ENCODE measurements at regions not wholly inside any gene's neighbourhood (a gene's known extent, or its start where the extent isn't known, plus 50 kb on each side); places are given as distances from the start of the nearest gene placed in this dataset.

DNA sequence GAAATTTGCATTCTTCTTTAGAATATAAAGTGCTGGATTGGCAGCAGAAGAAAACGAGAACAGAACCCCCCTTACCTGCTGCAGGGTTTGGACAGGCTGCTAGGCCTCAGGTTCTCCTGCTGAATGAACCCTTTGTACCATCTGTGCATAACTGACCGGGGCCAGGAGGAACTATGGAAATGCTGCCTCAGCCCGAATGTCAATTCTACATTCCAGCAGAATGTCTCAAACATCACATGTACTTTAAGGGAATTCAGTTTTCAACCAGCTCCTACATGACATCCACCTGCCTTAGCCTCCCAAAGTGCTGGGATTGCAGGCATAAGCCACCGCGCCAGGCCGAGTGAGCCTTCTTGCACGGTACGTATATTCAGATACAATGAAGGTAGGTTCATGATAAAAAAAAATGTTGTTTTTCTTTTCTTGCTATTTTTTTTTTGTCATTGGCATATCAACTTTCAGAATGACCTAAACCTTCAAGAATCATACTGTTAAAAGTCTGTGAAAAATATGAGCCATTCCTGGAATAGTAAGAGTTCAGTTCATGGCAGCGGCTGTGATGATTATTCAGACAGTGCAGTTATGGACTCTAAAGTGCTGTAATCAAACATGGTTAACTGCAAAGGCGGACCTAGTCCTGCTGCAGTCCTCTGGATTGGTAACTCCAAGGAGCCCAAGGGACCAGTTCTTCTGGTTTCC, 84.4 kb upstream of the TNS3 start:
- Histone ChIP-seq H3K36me3 (ENCODE audit: control insufficient read depth, insufficient read depth, low read length) (no peaks in the 10 kb centered on the region), H3K4me1 (ENCODE audit: control insufficient read depth, insufficient read depth, low read length) (peaks cover 3% of the 10 kb centered on the region), H3K9me3 (ENCODE audit: control insufficient read depth, low read length) (no peaks in the 10 kb centered on the region), H3K4me3 (ENCODE audit: insufficient read depth, low read depth, low read length) (no peak overlapping the region), H3K27me3 (ENCODE audit: control insufficient read depth, insufficient read depth, low read length, poor library complexity, severe bottlenecking) (no peaks in the 10 kb centered on the region), H3K27ac (ENCODE audit: insufficient read depth, low read depth, low read length, poor library complexity, severe bottlenecking) (no peak overlapping the region)
- 83 to 85% methylated on average over 10 of the region's 10 CpGs for WGBS, 2 experiments

DNA sequence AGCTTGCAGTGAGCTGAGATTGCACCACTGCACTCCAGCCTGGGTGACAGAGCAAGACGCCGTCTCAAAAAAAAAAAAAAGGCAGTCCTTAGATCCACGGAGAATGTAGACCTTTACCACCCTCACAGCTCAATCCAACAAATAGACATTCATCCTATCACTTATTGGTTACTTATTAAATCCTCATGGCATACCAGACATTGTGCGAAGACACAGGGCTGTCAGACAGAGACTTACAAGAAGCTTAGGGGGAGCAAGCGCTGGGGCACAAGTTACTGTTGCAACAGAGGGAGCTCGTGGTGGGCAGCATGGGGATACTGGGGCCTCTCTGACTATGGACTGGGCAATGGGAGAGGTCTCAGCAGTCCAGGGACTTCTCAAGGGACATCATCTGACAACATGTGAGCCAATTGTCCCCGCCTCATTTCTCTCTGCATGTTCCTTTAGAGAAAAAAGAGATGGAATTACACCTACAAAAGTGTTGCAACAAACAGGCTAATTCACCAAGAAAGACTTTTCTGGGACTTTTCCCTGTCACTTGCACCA, 82.8 kb upstream of the TNS3 start:
- Histone ChIP-seq H3K4me1 (ENCODE audit: control insufficient read depth, insufficient read depth, low read length) (peaks cover 7% of the 10 kb centered on the region), H3K36me3 (ENCODE audit: control insufficient read depth, insufficient read depth, low read length) (no peaks in the 10 kb centered on the region), H3K9me3 (ENCODE audit: control insufficient read depth, low read length) (no peaks in the 10 kb centered on the region), H3K4me3 (ENCODE audit: insufficient read depth, low read depth, low read length) (no peak overlapping the region), H3K27ac (ENCODE audit: insufficient read depth, low read depth, low read length, poor library complexity, severe bottlenecking) (no peak overlapping the region), H3K27me3 (ENCODE audit: control insufficient read depth, insufficient read depth, low read length, poor library complexity, severe bottlenecking) (no peaks in the 10 kb centered on the region)
- 94% methylated on average over 7 of the region's 7 CpGs for WGBS, 2 experiments

DNA sequence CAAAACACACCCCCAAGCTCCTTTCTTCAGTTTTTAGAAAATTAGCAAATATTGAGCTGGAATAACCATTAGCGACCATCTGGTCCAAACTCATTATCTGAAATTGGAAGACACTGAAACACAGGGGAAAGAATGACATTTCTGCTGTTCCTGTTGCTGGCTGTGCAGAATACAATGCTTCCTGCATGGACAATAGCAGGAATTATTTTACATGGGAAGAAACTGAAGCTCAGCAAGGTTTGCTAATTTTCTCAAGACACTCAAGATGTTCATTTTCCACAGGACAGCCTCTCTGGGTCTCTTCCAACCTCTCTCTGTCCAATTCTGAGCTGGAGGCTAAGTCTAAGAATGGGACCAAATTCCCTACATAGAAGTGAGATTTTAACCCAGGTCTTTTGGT, 81.9 kb upstream of the TNS3 start:
- H3K27me3 ChIP-seq (ENCODE audit: control insufficient read depth, insufficient read depth, low read length, poor library complexity, severe bottlenecking), result no peaks in the 10 kb centered on the region
- 100% methylated on average over 1 of the region's 1 CpG for WGBS, 2 experiments
- no peak overlapping the region for H3K27ac ChIP-seq (ENCODE audit: insufficient read depth, low read depth, low read length, poor library complexity, severe bottlenecking)

DNA sequence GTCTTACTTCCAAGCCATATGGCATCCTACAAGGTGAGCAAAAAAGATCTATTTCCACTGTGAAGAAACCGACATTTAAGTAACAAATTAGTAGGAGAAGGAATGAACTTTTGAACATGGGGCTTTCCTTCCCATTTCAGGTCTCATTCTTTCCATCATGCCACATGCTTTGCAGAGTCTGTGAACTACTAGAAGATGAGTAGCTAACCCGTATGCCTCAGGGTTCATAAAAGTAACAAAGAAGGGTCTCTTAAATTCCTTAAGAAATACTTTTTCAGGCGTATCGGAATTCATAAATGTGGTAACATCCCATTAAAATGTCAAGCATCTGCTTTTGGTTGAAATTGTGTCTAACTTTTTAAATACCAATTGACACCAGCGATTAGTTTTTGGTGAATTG, 81.3 kb upstream of the TNS3 start:
- Histone ChIP-seq H3K27ac (ENCODE audit: insufficient read depth, low read depth, low read length, poor library complexity, severe bottlenecking) (no peak overlapping the region), H3K4me1 (ENCODE audit: control insufficient read depth, insufficient read depth, low read length) (peaks cover 7% of the 10 kb centered on the region), H3K9me3 (ENCODE audit: control insufficient read depth, low read length) (no peaks in the 10 kb centered on the region), H3K36me3 (ENCODE audit: control insufficient read depth, insufficient read depth, low read length) (no peaks in the 10 kb centered on the region), H3K27me3 (ENCODE audit: control insufficient read depth, insufficient read depth, low read length, poor library complexity, severe bottlenecking) (no peaks in the 10 kb centered on the region), H3K4me3 (ENCODE audit: insufficient read depth, low read depth, low read length) (no peak overlapping the region)
- WGBS, 2 experiments, result 96 to 99% methylated on average over 5 of the region's 5 CpGs

More for the DNA sequence above, 81.9 kb upstream of the TNS3 start:
- H3K9me3 ChIP-seq (ENCODE audit: control insufficient read depth, low read length), result no peaks in the 10 kb centered on the region
- H3K4me3 ChIP-seq (ENCODE audit: insufficient read depth, low read depth, low read length), result no peak overlapping the region
- no peaks in the 10 kb centered on the region for H3K36me3 ChIP-seq (ENCODE audit: control insufficient read depth, insufficient read depth, low read length)
- peaks cover 7% of the 10 kb centered on the region for H3K4me1 ChIP-seq (ENCODE audit: control insufficient read depth, insufficient read depth, low read length)

DNA sequence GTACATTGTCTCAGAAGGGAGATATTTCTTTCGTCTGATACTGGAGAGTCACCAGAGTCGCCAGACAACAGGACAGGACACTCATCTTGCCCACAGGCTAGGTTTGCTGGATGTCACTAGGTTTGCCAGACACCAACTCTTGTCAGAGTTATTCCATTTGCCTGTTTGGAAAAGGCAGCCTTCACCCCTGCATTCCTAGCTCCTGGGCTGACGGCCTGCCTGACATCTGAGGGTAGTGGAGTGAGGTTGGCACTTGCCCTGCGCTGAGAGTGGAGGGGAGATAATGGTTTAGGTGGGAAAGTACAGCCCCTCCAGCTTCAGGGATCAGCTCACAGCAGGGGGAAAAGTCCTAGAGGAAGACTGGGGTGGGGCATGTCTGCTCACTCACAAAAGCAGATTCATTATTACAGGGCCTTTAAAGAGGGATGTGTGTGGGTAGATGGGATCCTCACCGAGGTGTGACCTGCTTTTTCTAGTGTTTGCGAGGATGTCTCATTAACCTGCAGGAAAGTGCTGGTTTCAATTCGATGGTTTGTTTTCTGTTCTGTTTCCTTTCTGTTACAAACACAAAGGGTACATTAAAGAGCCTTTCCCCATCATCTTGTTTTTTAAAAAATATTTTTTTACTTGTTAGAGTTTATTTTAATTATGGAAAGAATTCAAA, 79.3 kb upstream of the TNS3 start:
- Histone ChIP-seq H3K4me1 (ENCODE audit: control insufficient read depth, insufficient read depth, low read length) (peaks cover 7% of the 10 kb centered on the region), H3K4me3 (ENCODE audit: insufficient read depth, low read depth, low read length) (no peak overlapping the region), H3K9me3 (ENCODE audit: control insufficient read depth, low read length) (no peaks in the 10 kb centered on the region), H3K27ac (ENCODE audit: insufficient read depth, low read depth, low read length, poor library complexity, severe bottlenecking) (no peak overlapping the region), H3K36me3 (ENCODE audit: control insufficient read depth, insufficient read depth, low read length) (no peaks in the 10 kb centered on the region), H3K27me3 (ENCODE audit: control insufficient read depth, insufficient read depth, low read length, poor library complexity, severe bottlenecking) (no peaks in the 10 kb centered on the region)
- 72 to 81% methylated on average over 6 to 7 of the region's 7 CpGs for WGBS, 2 experiments

DNA sequence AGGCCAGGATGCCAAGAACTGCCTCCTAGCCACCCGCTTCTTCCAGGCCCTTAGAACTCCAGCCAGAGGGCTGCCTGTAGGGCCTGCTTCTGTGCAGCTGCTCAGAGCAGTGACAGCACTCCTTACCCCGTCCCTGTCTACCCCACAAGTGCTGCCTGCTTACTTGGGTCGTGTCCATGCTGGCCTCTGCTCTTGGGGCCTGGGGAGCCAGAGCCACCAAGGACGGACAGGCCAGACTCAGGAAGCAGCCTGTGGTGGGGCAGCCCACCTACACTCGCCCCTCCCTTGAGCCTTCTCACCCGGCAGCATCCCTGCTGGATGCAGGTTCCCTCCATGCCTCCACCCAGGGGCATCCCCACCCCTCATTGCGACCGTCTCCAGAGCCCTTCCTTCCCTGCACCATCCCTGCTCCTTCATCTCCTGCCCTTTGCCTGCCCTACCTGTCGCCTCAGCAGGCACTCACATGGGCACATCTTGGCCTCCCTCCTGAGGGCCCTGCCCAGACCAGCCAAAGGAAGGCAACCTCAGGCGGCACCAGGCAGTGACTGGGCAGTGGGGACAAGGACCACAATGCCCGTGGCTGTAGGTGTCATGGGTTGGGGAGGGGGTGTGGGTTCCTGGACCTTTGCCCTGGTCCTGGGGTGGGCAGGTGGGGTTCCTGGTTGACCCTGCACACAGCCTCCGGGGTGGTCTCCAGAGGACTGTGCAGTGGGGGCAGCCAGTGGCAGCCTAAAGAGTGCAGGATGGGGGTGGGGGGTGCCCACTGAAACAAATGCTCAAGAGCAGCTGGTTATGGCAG, 78.0 kb upstream of the TNS3 start:
- no peak overlapping the region for H3K27ac ChIP-seq (ENCODE audit: insufficient read depth, low read depth, low read length, poor library complexity, severe bottlenecking)
- H3K36me3 ChIP-seq (ENCODE audit: control insufficient read depth, insufficient read depth, low read length), result no peaks in the 10 kb centered on the region
- WGBS, 2 experiments, result 81 to 84% methylated on average over 12 of the region's 12 CpGs

DNA sequence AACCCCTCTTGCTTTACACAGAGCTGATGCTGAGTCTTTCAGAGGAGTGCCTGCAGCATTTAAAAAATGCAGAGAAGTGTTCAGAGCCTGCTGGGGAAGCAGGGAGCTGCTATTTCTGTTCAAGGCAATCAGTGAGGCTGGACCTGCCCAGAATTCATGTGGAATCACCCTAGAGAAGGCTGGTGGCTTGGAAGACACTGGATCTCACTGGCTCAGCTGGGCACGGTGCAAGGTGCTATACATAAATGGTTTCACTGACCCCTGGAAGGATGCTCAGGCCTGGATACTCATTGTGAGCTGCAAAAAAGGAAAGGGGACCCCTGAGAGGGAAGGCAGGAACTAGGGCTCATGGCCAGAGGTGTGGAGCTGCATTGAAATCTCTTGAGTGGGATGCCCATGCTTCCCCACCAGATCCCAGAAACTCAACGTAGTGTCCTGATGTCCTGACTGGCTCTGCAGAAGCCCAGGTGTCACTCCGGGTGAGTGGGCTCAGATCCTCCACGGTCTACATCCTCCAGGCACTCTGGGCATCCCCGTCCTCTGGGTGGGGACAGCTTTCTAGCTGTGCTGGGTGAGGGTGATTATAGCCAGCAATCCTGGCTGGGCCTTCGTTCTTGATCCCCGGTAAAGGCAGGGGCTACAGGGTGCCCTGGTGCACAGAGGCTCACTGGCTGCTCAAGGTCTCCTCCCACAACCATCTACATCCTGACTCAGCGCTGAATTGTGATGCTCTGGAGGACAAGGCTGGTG, 77.2 kb upstream of the TNS3 start:
- Histone ChIP-seq H3K27ac (ENCODE audit: insufficient read depth, low read depth, low read length, poor library complexity, severe bottlenecking) (no peak overlapping the region), H3K27me3 (ENCODE audit: control insufficient read depth, insufficient read depth, low read length, poor library complexity, severe bottlenecking) (no peaks in the 10 kb centered on the region), H3K4me1 (ENCODE audit: control insufficient read depth, insufficient read depth, low read length) (peaks cover 14% of the 10 kb centered on the region), H3K36me3 (ENCODE audit: control insufficient read depth, insufficient read depth, low read length) (no peaks in the 10 kb centered on the region), H3K9me3 (ENCODE audit: control insufficient read depth, low read length) (no peaks in the 10 kb centered on the region), H3K4me3 (ENCODE audit: insufficient read depth, low read depth, low read length) (no peak overlapping the region)
- WGBS, 2 experiments, result 91 to 94% methylated on average over 8 of the region's 8 CpGs

More for the DNA sequence above, 78.0 kb upstream of the TNS3 start:
- no peak overlapping the region for H3K4me3 ChIP-seq (ENCODE audit: insufficient read depth, low read depth, low read length)
- no peaks in the 10 kb centered on the region for H3K27me3 ChIP-seq (ENCODE audit: control insufficient read depth, insufficient read depth, low read length, poor library complexity, severe bottlenecking)
- H3K9me3 ChIP-seq (ENCODE audit: control insufficient read depth, low read length), result no peaks in the 10 kb centered on the region
- H3K4me1 ChIP-seq (ENCODE audit: control insufficient read depth, insufficient read depth, low read length), result peaks cover 8% of the 10 kb centered on the region

DNA sequence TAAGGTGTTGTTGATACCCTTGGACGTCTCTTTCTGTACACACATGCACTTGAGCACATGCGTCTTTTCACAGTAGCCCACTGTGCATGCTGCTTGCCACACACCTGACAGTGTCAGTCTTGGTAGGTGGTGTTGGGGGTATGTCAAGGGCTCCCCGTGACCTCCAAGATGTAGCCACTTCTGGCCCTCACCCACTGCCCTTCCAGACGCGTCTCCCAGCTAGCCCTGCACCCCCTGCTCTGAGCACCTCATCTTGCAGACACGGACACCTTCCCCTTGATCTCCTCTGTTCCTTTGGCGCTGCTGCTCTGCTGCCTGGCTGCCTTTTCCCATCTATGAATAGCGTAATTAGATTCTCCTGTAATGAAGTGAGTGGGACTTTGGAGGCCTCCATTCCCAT, 75.2 kb upstream of the TNS3 start:
- H3K27me3 ChIP-seq (ENCODE audit: control insufficient read depth, insufficient read depth, low read length, poor library complexity, severe bottlenecking), result no peaks in the 10 kb centered on the region
- H3K4me3 ChIP-seq (ENCODE audit: insufficient read depth, low read depth, low read length), result no peak overlapping the region
- no peaks in the 10 kb centered on the region for H3K9me3 ChIP-seq (ENCODE audit: control insufficient read depth, low read length)
- H3K4me1 ChIP-seq (ENCODE audit: control insufficient read depth, insufficient read depth, low read length), result peaks cover 14% of the 10 kb centered on the region
- WGBS, 2 experiments, result 93 to 97% methylated on average over 8 of the region's 8 CpGs
- no peak overlapping the region for H3K27ac ChIP-seq (ENCODE audit: insufficient read depth, low read depth, low read length, poor library complexity, severe bottlenecking)
- no peaks in the 10 kb centered on the region for H3K36me3 ChIP-seq (ENCODE audit: control insufficient read depth, insufficient read depth, low read length)

DNA sequence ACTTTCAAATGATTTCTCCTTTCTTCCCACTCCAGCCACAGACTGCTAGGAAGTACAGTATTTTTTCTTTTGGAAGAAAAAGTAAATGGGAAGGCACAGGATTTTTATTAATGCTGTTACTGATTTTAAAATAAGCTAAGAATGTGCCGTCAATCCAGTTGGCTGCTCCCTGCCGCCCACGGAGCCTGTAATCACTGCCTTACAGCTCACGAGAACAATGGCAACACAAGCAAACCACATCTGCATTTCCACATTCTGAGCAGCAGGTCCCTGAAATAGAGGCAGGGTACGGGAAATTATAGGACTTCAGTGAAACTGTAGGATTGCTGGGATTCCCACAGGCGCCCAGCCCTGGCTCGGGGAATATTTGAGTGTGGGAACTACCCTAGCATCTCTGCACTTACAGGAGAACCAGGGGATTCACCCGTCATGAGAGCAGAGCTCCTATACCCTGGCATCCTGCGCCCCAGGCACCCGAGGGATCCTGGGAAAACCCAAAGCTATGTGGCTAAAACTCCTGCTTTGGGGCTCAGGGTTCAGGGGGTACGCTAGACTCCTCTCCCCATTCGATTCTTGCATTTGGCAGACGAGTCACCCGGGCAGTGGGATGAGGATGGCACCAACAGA, 72.9 kb upstream of the TNS3 start:
- Histone ChIP-seq H3K4me1 (ENCODE audit: control insufficient read depth, insufficient read depth, low read length) (peaks cover 7% of the 10 kb centered on the region), H3K36me3 (ENCODE audit: control insufficient read depth, insufficient read depth, low read length) (no peaks in the 10 kb centered on the region), H3K4me3 (ENCODE audit: insufficient read depth, low read depth, low read length) (no peak overlapping the region), H3K27me3 (ENCODE audit: control insufficient read depth, insufficient read depth, low read length, poor library complexity, severe bottlenecking) (no peaks in the 10 kb centered on the region), H3K27ac (ENCODE audit: insufficient read depth, low read depth, low read length, poor library complexity, severe bottlenecking) (no peak overlapping the region), H3K9me3 (ENCODE audit: control insufficient read depth, low read length) (no peaks in the 10 kb centered on the region)
- WGBS, 2 experiments, result 63 to 65% methylated on average over 14 of the region's 14 CpGs

Measured in ectodermal cell (in vitro differentiated cells).